ENCODE measurements at regions not wholly inside any gene's neighbourhood (a gene's known extent, or its start where the extent isn't known, plus 50 kb on each side); places are given as distances from the start of the nearest gene placed in this dataset.

- no peak for FAIRE-seq
- POLR2A ChIA-PET (ENCODE audit: partially characterized antibody) = no interaction called here
- H3K14ac ChIP-seq (ENCODE audit: insufficient read length) = no peak overlapping the region
- TF ChIP-seq NRF1 (IDR thresholded peaks at IDR 0.05; ENCODE audit: low read depth, low read length) (no peak), POLR2AphosphoS5 (IDR thresholded peaks at IDR 0.05; ENCODE audit: low read depth, low read length) (no peak), ATF3 (IDR thresholded peaks at IDR 0.05; ENCODE audit: insufficient read depth, low read depth, low read length) (no peak), NANOG (IDR thresholded peaks at IDR 0.05; ENCODE audit: insufficient read depth, low read depth, low read length, poor library complexity, severe bottlenecking) (no peak), RXRA (IDR thresholded peaks at IDR 0.05; ENCODE audit: insufficient read depth, low read depth, low read length) (no peak), POU5F1 (IDR thresholded peaks at IDR 0.05; ENCODE audit: low read depth, low read length) (no peak), SIRT6 (IDR thresholded peaks at IDR 0.05; ENCODE audit: low read length) (no peak), HDAC2 (IDR thresholded peaks at IDR 0.05; ENCODE audit: borderline replicate concordance in 1 of 2, low read depth in 2 of 2, low read length in 2 of 2) (no peak), SUZ12 (IDR thresholded peaks at IDR 0.05; ENCODE audit: low read length) (no peak), PHF8 (conservative IDR thresholded peaks at IDR 0.05; ENCODE audit: low read depth, low read length) (no peak), RBBP5 (IDR thresholded peaks at IDR 0.05; ENCODE audit: borderline replicate concordance, low read depth, low read length) (no peak), USF2 (IDR thresholded peaks at IDR 0.05; ENCODE audit: low read length) (no peak), CBX5 (IDR thresholded peaks at IDR 0.05; ENCODE audit: low read depth, low read length) (no peak)
These were observed 79.9 kb upstream of the PLPPR5 start for GRCh38 chr1:99084562-99084961.

More at GRCh38 chr1:99084562-99084961, 79.9 kb upstream of the PLPPR5 start:
- Histone ChIP-seq H4K5ac (ENCODE audit: insufficient read length, low read depth, low read length) (no peak overlapping the region), H2BK5ac (ENCODE audit: low read depth, low read length) (no peak overlapping the region), H3K9me3 (ENCODE audit: insufficient read depth in 2 of 2, low read depth in 1 of 2, low read length in 1 of 2) (no peaks in the 10 kb centered on the region), H2BK15ac (ENCODE audit: low read length) (no peak overlapping the region), H2AK5ac (ENCODE audit: low read depth, low read length) (no peak overlapping the region), H3K79me1 (ENCODE audit: low read depth, low read length) (no peaks in the 10 kb centered on the region), H4K91ac (replicated peaks; ENCODE audit: insufficient read length, low read length) (no peak overlapping the region), H3K4ac (replicated peaks; ENCODE audit: insufficient read length, low read depth, low read length) (no peak overlapping the region), H3K4me1 (replicated peaks in 1 of 4; ENCODE audit: control insufficient read depth in 3 of 4, insufficient read depth in 4 of 4, low read length in 3 of 4) (no peaks in the 10 kb centered on the region), H3K79me2 (ENCODE audit: control insufficient read depth in 1 of 2, insufficient read depth in 2 of 2, low read length in 2 of 2) (no peaks in the 10 kb centered on the region), H2AFZ (ENCODE audit: low read length) (no peak overlapping the region), H3K56ac (replicated peaks; ENCODE audit: insufficient read length, low read depth, low read length) (no peak overlapping the region), H3K4me2 (ENCODE audit: insufficient read depth in 1 of 2, low read depth in 2 of 2, low read length in 2 of 2) (no peak overlapping the region), H2BK20ac (ENCODE audit: low read length) (no peak overlapping the region), H4K20me1 (replicated peaks in 1 of 2; ENCODE audit: control insufficient read depth in 1 of 2, insufficient read depth in 2 of 2, low read length in 2 of 2) (no peaks in the 10 kb centered on the region), H3K18ac (ENCODE audit: extremely low read depth, low read length) (no peak overlapping the region), H3K23me2 (ENCODE audit: low read depth, low read length) (no peaks in the 10 kb centered on the region; the same call in 1 of the 2 replicates), H3K27me3 (replicated peaks in 1 of 4; ENCODE audit: control insufficient read depth in 3 of 4, extremely low read depth in 1 of 4, insufficient read depth in 3 of 4, low read length in 3 of 4) (no peaks in the 10 kb centered on the region), H2BK12ac (ENCODE audit: low read depth, low read length) (no peak overlapping the region), H4K8ac (ENCODE audit: extremely low read depth, insufficient read depth, low read length) (no peak overlapping the region), H3K9ac (replicated peaks in 1 of 4; ENCODE audit: extremely low read depth in 1 of 4, low read depth in 3 of 4, low read length in 3 of 4) (no peak overlapping the region), H3K27ac (ENCODE audit: low read depth, low read length) (no peak overlapping the region), H2BK120ac (replicated peaks; ENCODE audit: low read depth, low read length) (no peak overlapping the region), H3K36me3 (ENCODE audit: control insufficient read depth in 2 of 4, insufficient read depth in 4 of 4, low read length in 3 of 4) (no peaks in the 10 kb centered on the region), H3K4me3 (ENCODE audit: extremely low read depth in 1 of 4, insufficient read depth in 2 of 4, low read depth in 3 of 4, low read length in 4 of 4) (no peak overlapping the region), H3K23ac (ENCODE audit: insufficient read length) (no peak overlapping the region)
- CTCF ChIA-PET (ENCODE audit: partially characterized antibody) = no interaction called here
- no peak for DNase-seq (ENCODE audit: low read depth in 1 of 2, low spot score in 2 of 2)
- 100% methylated on average over 1 of the region's 1 CpG; no CpG with 5 or more reads in 1 of the 2 experiments for WGBS, 2 experiments (ENCODE audit: extremely low coverage in 1 of 2, insufficient coverage in 1 of 2, insufficient read length in 1 of 2, insufficient replicate concordance in 2 of 2, low coverage in 1 of 2, low lambda C conversion rate in 2 of 2, missing lambda C conversion rate in 1 of 2)
